GM06990 (cell line): ENCODE measurements at regions not wholly inside any gene's neighbourhood (a gene's known extent, or its start where the extent isn't known, plus 50 kb on each side); places are given as distances from the start of the nearest gene placed in this dataset.
A peak's percentile ranks its signal among the peaks of the same experiment; 100 is the strongest.

ENCODE experiments used
- DNase-seq: peaks from one replicate; pipeline ENCODE4 v3.0.0-alpha.2; 2011; ENCODE audit not compliant: insufficient read length; ENCODE audit errors: extremely low read depth
- H3K27me3 ChIP-seq: replicated peaks from 2 replicates; pipeline ENCODE4 v1.6.0; 2011; ENCODE audit warnings: low read length; ENCODE audit not compliant: control insufficient read depth, insufficient read depth
- H3K36me3 ChIP-seq: 2 replicates; pipeline ENCODE4 v1.5.1; 2011; ENCODE audit warnings: low read length; ENCODE audit not compliant: control insufficient read depth, insufficient read depth
- H3K4me3 ChIP-seq: replicated peaks from 2 replicates; pipeline ENCODE4 v1.5.1; 2011; ENCODE audit warnings: low read depth, mild to moderate bottlenecking, control low read depth, low read length
- CTCF ChIP-seq: IDR thresholded peaks from 2 replicates; pipeline ENCODE4 v1.5.1; 2011; ENCODE audit warnings: low read length, control low read depth, mild to moderate bottlenecking, inconsistent platforms; ENCODE audit not compliant: insufficient read depth, poor library complexity, severe bottlenecking

GRCh38 chr11:15692739-15693138, 578.0 kb downstream of the INSC start:
- Histone ChIP-seq H3K27me3 (no peaks in the 10 kb centered on the region), H3K4me3 (no peak overlapping the region), H3K36me3 (no peaks in the 10 kb centered on the region)
- no peak for TF ChIP-seq CTCF
- DNase-seq: peak; percentile 3

- no peak for DNase-seq
- no peak for TF ChIP-seq CTCF
- Histone ChIP-seq H3K4me3 (no peak overlapping the region), H3K36me3 (no peaks in the 10 kb centered on the region), H3K27me3 (no peaks in the 10 kb centered on the region)
Observed at GRCh38 chr11:15695096-15695721, 580.5 kb downstream of the INSC start.

GRCh38 chr11:15696069-15696468, 581.3 kb downstream of the INSC start:
- Histone ChIP-seq H3K4me3 (no peak overlapping the region), H3K36me3 (no peaks in the 10 kb centered on the region), H3K27me3 (no peaks in the 10 kb centered on the region)
- TF ChIP-seq CTCF: no peak
- no peak for DNase-seq

GRCh38 chr11:15697437-15698236, 582.9 kb downstream of the INSC start:
- TF ChIP-seq CTCF: no peak
- Histone ChIP-seq H3K36me3 (no peaks in the 10 kb centered on the region), H3K27me3 (no peaks in the 10 kb centered on the region), H3K4me3 (no peak overlapping the region)
- no peak for DNase-seq

- no peak for TF ChIP-seq CTCF
- no peaks in the 10 kb centered on the region for H3K36me3 ChIP-seq
- no peaks in the 10 kb centered on the region for H3K27me3 ChIP-seq
- DNase-seq: no peak
- no peak overlapping the region for H3K4me3 ChIP-seq
Observed at GRCh38 chr11:15698855-15699254, 584.1 kb downstream of the INSC start.
